Ovary (tissue), 3 donors: ENCODE measurements at regions not wholly inside any gene's neighbourhood (a gene's known extent, or its start where the extent isn't known, plus 50 kb on each side); places are given as distances from the start of the nearest gene placed in this dataset.

ENCODE experiments used
- CTCF ChIP-seq, 3 donors: fragments of 450-650 bp in 2 of 3; fragments of 200-600 bp in 1 of 3; IDR thresholded peaks; one replicate each; pipeline versions ENCODE4 v1.5.1 to v1.8.0; 2016 to 2022; ENCODE audit warnings: antibody characterized with exemption in 3 of 3, mild to moderate bottlenecking in 1 of 3
- POLR2A ChIP-seq: fragments of 450-650 bp; IDR thresholded peaks from one replicate; pipeline ENCODE4 v1.6.1; 2017; ENCODE audit warnings: antibody characterized with exemption, mild to moderate bottlenecking, moderate library complexity
- donor health status: DM: no; HTN: no; CAD: no.

DNA sequence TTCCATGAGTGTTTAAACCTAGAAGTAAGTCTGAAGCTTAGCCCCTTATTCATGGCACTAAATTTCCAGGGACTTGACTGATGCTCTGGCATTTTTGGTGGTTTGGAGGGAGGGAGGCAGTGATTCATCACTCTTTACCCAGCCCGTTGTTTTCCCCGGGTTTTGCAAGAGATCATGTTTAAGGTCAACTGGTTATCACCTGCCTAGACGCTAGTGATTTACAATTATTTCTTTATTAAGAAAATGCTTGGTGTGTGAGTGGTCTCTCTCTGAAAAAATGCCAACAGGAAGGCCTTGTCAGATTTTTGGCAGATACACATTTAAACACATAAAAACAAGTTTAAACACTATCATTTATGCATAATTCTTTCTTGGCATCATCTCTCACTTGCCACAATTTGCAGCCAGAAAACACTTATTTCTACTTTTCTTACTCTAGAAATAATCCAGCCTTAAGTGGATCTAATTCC, 737.9 kb upstream of the ZNF608 start:
- TF ChIP-seq CTCF (IDR thresholded peaks at IDR 0.05) (no peak), POLR2A (no peak)
